ENCODE measurements at regions not wholly inside any gene's neighbourhood (a gene's known extent, or its start where the extent isn't known, plus 50 kb on each side); places are given as distances from the start of the nearest gene placed in this dataset.

- H3K4me2 ChIP-seq (ENCODE audit: low read depth, low read length, poor library complexity, severe bottlenecking), result peak overlapping the region; percentile 67
- H2AFZ ChIP-seq (ENCODE audit: low read length), result peak overlapping the region; percentile 78
These were observed 104.5 kb downstream of the ZMAT3 start for GRCh38 chr3:178967177-178967532.

GRCh38 chr3:178966299-178967176 is 105.1 kb downstream of the ZMAT3 start:
- Histone ChIP-seq H3K9ac (ENCODE audit: low read length) (peak overlapping the region; percentile 38; the same call in 1 of the 2 replicates), H3K36me3 (ENCODE audit: insufficient read depth, low read length) (no peaks in the 10 kb centered on the region), H3K9me3 (ENCODE audit: low read length) (no peaks in the 10 kb centered on the region), H3K4me3 (ENCODE audit: low read length) (peak overlapping the region; percentile 50), H3K27me3 (ENCODE audit: low read length) (no peaks in the 10 kb centered on the region), H3K4me1 (ENCODE audit: low read length) (peaks cover 33% of the 10 kb centered on the region), H3K4me2 (ENCODE audit: low read depth, low read length, poor library complexity, severe bottlenecking) (peak overlapping the region; percentile 67), H3K9me2 (replicated peaks; ENCODE audit: insufficient read depth, low read length) (no peaks in the 10 kb centered on the region), H4K20me1 (ENCODE audit: insufficient read depth, low read depth, low read length) (no peaks in the 10 kb centered on the region), H3K79me2 (ENCODE audit: low read length) (no peaks in the 10 kb centered on the region), H2AFZ (ENCODE audit: low read length) (peak overlapping the region; percentile 78), H3K27ac (ENCODE audit: low read length) (peak overlapping the region; percentile 63)
- DNase-seq, result peak; percentile 65

More at GRCh38 chr3:178967177-178967532, 104.5 kb downstream of the ZMAT3 start:
- no peaks in the 10 kb centered on the region for H4K20me1 ChIP-seq (ENCODE audit: insufficient read depth, low read depth, low read length)
- H3K4me1 ChIP-seq (ENCODE audit: low read length), result peaks cover 33% of the 10 kb centered on the region
- H3K27me3 ChIP-seq (ENCODE audit: low read length), result no peaks in the 10 kb centered on the region
- no peaks in the 10 kb centered on the region for H3K9me3 ChIP-seq (ENCODE audit: low read length)
- peak overlapping the region; percentile 50 for H3K4me3 ChIP-seq (ENCODE audit: low read length)
- peak; percentile 76 for DNase-seq
- H3K9ac ChIP-seq (ENCODE audit: low read length), result peak overlapping the region; percentile 38
- peak overlapping the region; percentile 63 for H3K27ac ChIP-seq (ENCODE audit: low read length)
- H3K79me2 ChIP-seq (ENCODE audit: low read length), result no peaks in the 10 kb centered on the region
- no peaks in the 10 kb centered on the region for H3K9me2 ChIP-seq (replicated peaks; ENCODE audit: insufficient read depth, low read length)
- no peaks in the 10 kb centered on the region for H3K36me3 ChIP-seq (ENCODE audit: insufficient read depth, low read length)

GRCh38 chr3:178964551-178964950 is 107.1 kb downstream of the ZMAT3 start:
- H3K4me1 ChIP-seq (ENCODE audit: low read length), result peaks cover 33% of the 10 kb centered on the region

GRCh38 chr3:178960918-178961317 is 110.7 kb downstream of the ZMAT3 start:
- no peak for DNase-seq
- H3K4me2 ChIP-seq (ENCODE audit: low read depth, low read length, poor library complexity, severe bottlenecking), result no peak overlapping the region
- H3K4me1 ChIP-seq (ENCODE audit: low read length), result no peaks in the 10 kb centered on the region; the same call in 1 of the 2 replicates
- H3K79me2 ChIP-seq (ENCODE audit: low read length), result no peaks in the 10 kb centered on the region
- H3K9ac ChIP-seq (ENCODE audit: low read length), result no peak overlapping the region
- no peaks in the 10 kb centered on the region for H3K9me3 ChIP-seq (ENCODE audit: low read length)
- no peaks in the 10 kb centered on the region for H3K27me3 ChIP-seq (ENCODE audit: low read length)
- no peak overlapping the region for H3K4me3 ChIP-seq (ENCODE audit: low read length)
- H2AFZ ChIP-seq (ENCODE audit: low read length), result no peak overlapping the region
- H3K36me3 ChIP-seq (ENCODE audit: insufficient read depth, low read length), result no peaks in the 10 kb centered on the region
- H4K20me1 ChIP-seq (ENCODE audit: insufficient read depth, low read depth, low read length), result no peaks in the 10 kb centered on the region
- H3K27ac ChIP-seq (ENCODE audit: low read length), result no peak overlapping the region
- H3K9me2 ChIP-seq (replicated peaks; ENCODE audit: insufficient read depth, low read length), result no peaks in the 10 kb centered on the region

More at GRCh38 chr3:178964551-178964950, 107.1 kb downstream of the ZMAT3 start:
- no peaks in the 10 kb centered on the region for H3K9me3 ChIP-seq (ENCODE audit: low read length)
- H3K9me2 ChIP-seq (replicated peaks; ENCODE audit: insufficient read depth, low read length), result no peaks in the 10 kb centered on the region
- no peak overlapping the region for H3K4me2 ChIP-seq (ENCODE audit: low read depth, low read length, poor library complexity, severe bottlenecking)
- H3K36me3 ChIP-seq (ENCODE audit: insufficient read depth, low read length), result no peaks in the 10 kb centered on the region
- no peak overlapping the region for H2AFZ ChIP-seq (ENCODE audit: low read length)
- no peak overlapping the region for H3K9ac ChIP-seq (ENCODE audit: low read length)
- no peak for DNase-seq
- H3K27me3 ChIP-seq (ENCODE audit: low read length), result no peaks in the 10 kb centered on the region
- H3K27ac ChIP-seq (ENCODE audit: low read length), result no peak overlapping the region
- no peak overlapping the region for H3K4me3 ChIP-seq (ENCODE audit: low read length)
- H4K20me1 ChIP-seq (ENCODE audit: insufficient read depth, low read depth, low read length), result no peaks in the 10 kb centered on the region
- H3K79me2 ChIP-seq (ENCODE audit: low read length), result no peaks in the 10 kb centered on the region

- no peak overlapping the region for H3K4me3 ChIP-seq (ENCODE audit: low read length)
- no peaks in the 10 kb centered on the region for H3K9me2 ChIP-seq (replicated peaks; ENCODE audit: insufficient read depth, low read length)
These were observed 111.4 kb downstream of the ZMAT3 start for GRCh38 chr3:178960181-178960580.

GRCh38 chr3:178950676-178951075 is 120.9 kb downstream of the ZMAT3 start:
- Histone ChIP-seq H3K79me2 (ENCODE audit: low read length) (no peaks in the 10 kb centered on the region), H3K4me2 (ENCODE audit: low read depth, low read length, poor library complexity, severe bottlenecking) (no peak overlapping the region), H3K4me1 (ENCODE audit: low read length) (no peaks in the 10 kb centered on the region), H2AFZ (ENCODE audit: low read length) (no peak overlapping the region), H3K9me3 (ENCODE audit: low read length) (no peaks in the 10 kb centered on the region), H3K27me3 (ENCODE audit: low read length) (no peaks in the 10 kb centered on the region), H4K20me1 (ENCODE audit: insufficient read depth, low read depth, low read length) (no peaks in the 10 kb centered on the region), H3K36me3 (ENCODE audit: insufficient read depth, low read length) (no peaks in the 10 kb centered on the region), H3K9ac (ENCODE audit: low read length) (no peak overlapping the region), H3K27ac (ENCODE audit: low read length) (no peak overlapping the region), H3K4me3 (ENCODE audit: low read length) (no peak overlapping the region), H3K9me2 (replicated peaks; ENCODE audit: insufficient read depth, low read length) (no peaks in the 10 kb centered on the region)
- DNase-seq, result no peak

More at GRCh38 chr3:178960181-178960580, 111.4 kb downstream of the ZMAT3 start:
- Histone ChIP-seq H3K9ac (ENCODE audit: low read length) (no peak overlapping the region), H3K9me3 (ENCODE audit: low read length) (no peaks in the 10 kb centered on the region), H3K4me2 (ENCODE audit: low read depth, low read length, poor library complexity, severe bottlenecking) (no peak overlapping the region), H3K27ac (ENCODE audit: low read length) (no peak overlapping the region), H4K20me1 (ENCODE audit: insufficient read depth, low read depth, low read length) (no peaks in the 10 kb centered on the region), H3K79me2 (ENCODE audit: low read length) (no peaks in the 10 kb centered on the region), H3K36me3 (ENCODE audit: insufficient read depth, low read length) (no peaks in the 10 kb centered on the region), H2AFZ (ENCODE audit: low read length) (no peak overlapping the region), H3K27me3 (ENCODE audit: low read length) (no peaks in the 10 kb centered on the region), H3K4me1 (ENCODE audit: low read length) (no peaks in the 10 kb centered on the region; the same call in 1 of the 2 replicates)
- DNase-seq, result no peak

GRCh38 chr3:178949896-178950295 is 121.7 kb downstream of the ZMAT3 start:
- Histone ChIP-seq H3K4me1 (ENCODE audit: low read length) (no peaks in the 10 kb centered on the region), H3K4me2 (ENCODE audit: low read depth, low read length, poor library complexity, severe bottlenecking) (no peak overlapping the region), H3K79me2 (ENCODE audit: low read length) (no peaks in the 10 kb centered on the region), H3K27me3 (ENCODE audit: low read length) (no peaks in the 10 kb centered on the region), H3K9ac (ENCODE audit: low read length) (no peak overlapping the region), H3K27ac (ENCODE audit: low read length) (no peak overlapping the region), H3K9me2 (replicated peaks; ENCODE audit: insufficient read depth, low read length) (no peaks in the 10 kb centered on the region), H2AFZ (ENCODE audit: low read length) (no peak overlapping the region), H3K4me3 (ENCODE audit: low read length) (no peak overlapping the region), H4K20me1 (ENCODE audit: insufficient read depth, low read depth, low read length) (no peaks in the 10 kb centered on the region), H3K9me3 (ENCODE audit: low read length) (no peaks in the 10 kb centered on the region), H3K36me3 (ENCODE audit: insufficient read depth, low read length) (no peaks in the 10 kb centered on the region)
- no peak for DNase-seq

- Histone ChIP-seq H3K4me2 (ENCODE audit: low read depth, low read length, poor library complexity, severe bottlenecking) (no peak overlapping the region), H3K36me3 (ENCODE audit: insufficient read depth, low read length) (no peaks in the 10 kb centered on the region), H3K27me3 (ENCODE audit: low read length) (no peaks in the 10 kb centered on the region), H3K27ac (ENCODE audit: low read length) (no peak overlapping the region), H4K20me1 (ENCODE audit: insufficient read depth, low read depth, low read length) (no peaks in the 10 kb centered on the region), H3K9me2 (replicated peaks; ENCODE audit: insufficient read depth, low read length) (no peaks in the 10 kb centered on the region), H3K9ac (ENCODE audit: low read length) (no peak overlapping the region), H3K4me1 (ENCODE audit: low read length) (no peaks in the 10 kb centered on the region), H3K79me2 (ENCODE audit: low read length) (no peaks in the 10 kb centered on the region), H3K4me3 (ENCODE audit: low read length) (no peak overlapping the region), H2AFZ (ENCODE audit: low read length) (no peak overlapping the region), H3K9me3 (ENCODE audit: low read length) (no peaks in the 10 kb centered on the region)
- DNase-seq, result no peak
These were observed 123.1 kb downstream of the ZMAT3 start for GRCh38 chr3:178948546-178948945.

Data from Karpas-422 (cell line).